ENCODE measurements at regions not wholly inside any gene's neighbourhood (a gene's known extent, or its start where the extent isn't known, plus 50 kb on each side); places are given as distances from the start of the nearest gene placed in this dataset.

GRCh38 chr4:132218406-132218805 lies 930.7 kb upstream of the PCDH10 start:
- TF ChIP-seq CTCF (IDR thresholded peaks at IDR 0.05; ENCODE audit: insufficient read depth, low read length, poor library complexity, severe bottlenecking), result no peak
- TF ChIP-seq EZH2phosphoT487 (conservative IDR thresholded peaks at IDR 0.05; ENCODE audit: low read length), result no peak

Data from SU-DHL-6 (cell line).